ENCODE measurements at regions not wholly inside any gene's neighbourhood (a gene's known extent, or its start where the extent isn't known, plus 50 kb on each side); places are given as distances from the start of the nearest gene placed in this dataset.

- TF ChIP-seq, protein P1, sequence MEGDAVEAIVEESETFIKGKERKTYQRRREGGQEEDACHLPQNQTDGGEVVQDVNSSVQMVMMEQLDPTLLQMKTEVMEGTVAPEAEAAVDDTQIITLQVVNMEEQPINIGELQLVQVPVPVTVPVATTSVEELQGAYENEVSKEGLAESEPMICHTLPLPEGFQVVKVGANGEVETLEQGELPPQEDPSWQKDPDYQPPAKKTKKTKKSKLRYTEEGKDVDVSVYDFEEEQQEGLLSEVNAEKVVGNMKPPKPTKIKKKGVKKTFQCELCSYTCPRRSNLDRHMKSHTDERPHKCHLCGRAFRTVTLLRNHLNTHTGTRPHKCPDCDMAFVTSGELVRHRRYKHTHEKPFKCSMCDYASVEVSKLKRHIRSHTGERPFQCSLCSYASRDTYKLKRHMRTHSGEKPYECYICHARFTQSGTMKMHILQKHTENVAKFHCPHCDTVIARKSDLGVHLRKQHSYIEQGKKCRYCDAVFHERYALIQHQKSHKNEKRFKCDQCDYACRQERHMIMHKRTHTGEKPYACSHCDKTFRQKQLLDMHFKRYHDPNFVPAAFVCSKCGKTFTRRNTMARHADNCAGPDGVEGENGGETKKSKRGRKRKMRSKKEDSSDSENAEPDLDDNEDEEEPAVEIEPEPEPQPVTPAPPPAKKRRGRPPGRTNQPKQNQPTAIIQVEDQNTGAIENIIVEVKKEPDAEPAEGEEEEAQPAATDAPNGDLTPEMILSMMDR (IDR thresholded peaks at IDR 0.05), result no peak
- no peaks in the 10 kb centered on the region for H3K27me3 ChIP-seq
- peaks cover 0 to 3% (median 0%) of the 10 kb centered on the region in 11 donors for H3K9me3 ChIP-seq
- H3K4me3 ChIP-seq, result no peak overlapping the region
- no peak for DNase-seq
- H3K36me3 ChIP-seq, result no peaks in the 10 kb centered on the region
- intact Hi-C loops (cut with DNase I), result no loop called here
- no peak overlapping the region for H3K27ac ChIP-seq
- no peaks in the 10 kb centered on the region for H3K4me1 ChIP-seq
- ATAC-seq, result no peak
Measured at GRCh38 chr5:61752588-61752987, 420.5 kb downstream of the ZSWIM6 start.

- H3K27me3 ChIP-seq, result no peaks in the 10 kb centered on the region
- intact Hi-C loops (cut with DNase I), result no loop called here
- no peaks in the 10 kb centered on the region for H3K36me3 ChIP-seq
- TF ChIP-seq, protein P1 (IDR thresholded peaks at IDR 0.05), result no peak
- WGBS, 2 donors, result 72 to 79% methylated on average over 1 of the region's 1 CpG
- DNase-seq, result no peak
- H3K9me3 ChIP-seq, result no peaks in the 10 kb centered on the region
- H3K27ac ChIP-seq, result no peak overlapping the region
- H3K4me1 ChIP-seq, result no peaks in the 10 kb centered on the region
- no peak overlapping the region for H3K4me3 ChIP-seq
- ATAC-seq, result no peak
Measured at GRCh38 chr5:61754792-61755191, 422.7 kb downstream of the ZSWIM6 start.

DNA sequence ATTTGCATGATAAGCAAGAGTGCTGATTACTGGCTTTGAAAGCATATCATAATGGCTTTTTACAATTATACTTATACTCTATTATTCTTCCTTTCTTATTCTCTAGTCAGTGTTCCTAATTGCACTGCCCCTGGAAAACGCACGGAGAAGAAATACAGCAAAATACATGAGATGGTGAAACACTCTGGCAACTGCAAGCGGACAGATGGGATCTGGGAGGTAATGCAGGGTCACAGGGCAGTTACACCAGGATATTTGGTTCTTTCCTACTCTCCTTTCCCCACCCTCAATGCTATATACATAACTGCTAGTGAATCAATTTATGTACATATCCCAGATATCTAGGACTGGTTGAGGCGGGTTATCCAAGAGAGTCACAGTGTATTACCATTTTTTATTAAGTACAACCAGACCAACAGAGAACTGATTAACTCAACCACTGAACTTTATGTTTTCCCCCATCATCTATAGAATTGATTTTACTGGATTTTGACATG, 423.7 kb downstream of the ZSWIM6 start:
- DNase-seq, result no peak
- Histone ChIP-seq H3K9me3 (peaks cover 0 to 2% (median 0%) of the 10 kb centered on the region in 11 donors), H3K4me3 (no peak overlapping the region), H3K27ac (no peak overlapping the region), H3K36me3 (no peaks in the 10 kb centered on the region), H3K27me3 (no peaks in the 10 kb centered on the region), H3K4me1 (no peaks in the 10 kb centered on the region)
- intact Hi-C loops (cut with DNase I), result no loop called here
- TF ChIP-seq, protein P1 (IDR thresholded peaks at IDR 0.05), result no peak
- ATAC-seq, result no peak
- WGBS, 2 donors, result 91 to 94% methylated on average over 4 of the region's 4 CpGs

DNA sequence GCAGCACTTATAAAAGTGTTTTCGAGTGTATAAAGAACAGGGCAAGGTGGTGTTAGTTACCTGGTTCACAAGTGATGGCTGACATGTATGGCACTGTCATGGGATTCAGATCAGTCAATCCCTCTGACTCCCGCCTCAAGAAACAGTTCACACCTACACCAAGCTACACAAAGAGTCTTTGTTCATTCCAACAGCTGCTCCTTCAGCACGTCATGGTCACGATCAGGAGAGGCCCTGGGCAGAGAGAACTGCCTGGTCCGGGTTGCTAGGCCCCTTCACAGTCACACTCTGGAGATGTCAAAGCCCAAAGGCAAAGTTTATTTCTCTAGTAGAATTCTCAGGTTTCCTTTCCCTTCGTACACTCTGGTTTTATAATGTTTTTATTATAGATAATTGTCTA, 426.7 kb downstream of the ZSWIM6 start:
- Histone ChIP-seq H3K27me3 (no peaks in the 10 kb centered on the region), H3K27ac (no peak overlapping the region), H3K4me1 (no peaks in the 10 kb centered on the region), H3K36me3 (no peaks in the 10 kb centered on the region), H3K9me3 (peaks cover 0 to 28% (median 12%) of the 10 kb centered on the region in 11 donors), H3K4me3 (no peak overlapping the region)
- ATAC-seq, result no peak
- DNase-seq, result no peak
- TF ChIP-seq, protein P1 (IDR thresholded peaks at IDR 0.05), result no peak
- WGBS, 2 donors, result 60 to 65% methylated on average over 6 of the region's 6 CpGs
- intact Hi-C loops (cut with DNase I), result no loop called here
